HG03025 (cell line): ENCODE measurements at regions not wholly inside any gene's neighbourhood (a gene's known extent, or its start where the extent isn't known, plus 50 kb on each side); places are given as distances from the start of the nearest gene placed in this dataset.
"Not testable (repeated sequence)": the region's sequence is repeated elsewhere in the genome, so short reads cannot be mapped to it uniquely, and the experiment has no call there.

Experiments
- ATAC-seq: cut with Tn5 transposase; IDR thresholded peaks from one replicate; pipeline ENCODE4 v1.9.1; 2021; ENCODE audit warnings: mild to moderate bottlenecking, moderate library complexity; ENCODE audit not compliant: unreplicated experiment, low FRiP score

- no peak for ATAC-seq
Measured at GRCh38 chr7:81244224-81244623, 325.4 kb upstream of the SEMA3C start.

- ATAC-seq: no peak
Measured at GRCh38 chr7:81236560-81236959, 317.7 kb upstream of the SEMA3C start.

- no peak for ATAC-seq
Measured at GRCh38 chr7:81235997-81236396, 317.1 kb upstream of the SEMA3C start.

GRCh38 chr7:81234896-81235295, 316.0 kb upstream of the SEMA3C start:
- ATAC-seq: no peak

GRCh38 chr7:81233208-81233940, 314.5 kb upstream of the SEMA3C start:
- no peak for ATAC-seq

- ATAC-seq: no peak
Measured at GRCh38 chr7:81232084-81232799, 313.4 kb upstream of the SEMA3C start.

GRCh38 chr7:81231301-81231838, 312.5 kb upstream of the SEMA3C start:
- ATAC-seq: no peak

GRCh38 chr7:81226234-81226633, 307.4 kb upstream of the SEMA3C start:
- ATAC-seq: no peak

GRCh38 chr7:81222692-81223091, 303.8 kb upstream of the SEMA3C start:
- ATAC-seq: not testable (repeated sequence)

- ATAC-seq: no peak
Measured at GRCh38 chr7:81221527-81222217, 302.8 kb upstream of the SEMA3C start.

- ATAC-seq: no peak
Measured at GRCh38 chr7:81218480-81219106, 299.7 kb upstream of the SEMA3C start.

GRCh38 chr7:81213394-81213793, 294.5 kb upstream of the SEMA3C start:
- ATAC-seq: no peak

GRCh38 chr7:81211934-81212320, 293.1 kb upstream of the SEMA3C start:
- no peak for ATAC-seq

- ATAC-seq: no peak
Measured at GRCh38 chr7:81211204-81211933, 292.5 kb upstream of the SEMA3C start.

GRCh38 chr7:81210137-81211064, 291.6 kb upstream of the SEMA3C start:
- no peak for ATAC-seq

- ATAC-seq: no peak
Measured at GRCh38 chr7:81209059-81209458, 290.2 kb upstream of the SEMA3C start.

GRCh38 chr7:81207801-81208200, 288.9 kb upstream of the SEMA3C start:
- ATAC-seq: no peak

- no peak for ATAC-seq
Measured at GRCh38 chr7:81206667-81207360, 288.0 kb upstream of the SEMA3C start.
